ENCODE measurements at regions not wholly inside any gene's neighbourhood (a gene's known extent, or its start where the extent isn't known, plus 50 kb on each side); places are given as distances from the start of the nearest gene placed in this dataset.

DNA sequence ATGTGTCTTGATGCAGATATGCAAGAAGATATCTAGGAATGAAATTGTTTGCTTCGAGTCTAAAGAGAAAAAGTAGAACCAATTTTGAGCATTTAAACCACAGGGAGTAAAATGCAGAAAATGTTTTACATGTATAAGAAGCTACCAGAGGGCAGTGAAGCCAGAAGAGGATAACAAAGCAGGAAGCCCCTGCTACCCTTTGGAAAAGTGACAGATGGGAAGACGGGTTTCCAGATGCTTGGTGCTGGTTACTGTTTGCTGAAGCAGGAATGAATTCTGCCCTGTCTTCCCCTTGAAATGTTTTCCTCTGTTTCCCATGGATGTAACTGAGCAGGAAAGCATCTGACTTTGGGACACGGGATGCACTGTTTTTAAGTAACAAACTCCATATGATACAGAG is 822.2 kb downstream of the MRPL39 start:
- in situ Hi-C loops (cut with MboI; ENCODE audit: low sequenced_read_pairs) = no loop called here
- DNase-seq (ENCODE audit: low spot score in 2 of 2) = no peak
- Histone ChIP-seq H3K36me3 (replicated peaks) (no peaks in the 10 kb centered on the region), H3K27me3 (ENCODE audit: low read depth) (no peaks in the 10 kb centered on the region), H3K4me3 (no peak overlapping the region), H3K9me3 (no peaks in the 10 kb centered on the region), H3K4me1 (peaks cover 6% of the 10 kb centered on the region)

DNA sequence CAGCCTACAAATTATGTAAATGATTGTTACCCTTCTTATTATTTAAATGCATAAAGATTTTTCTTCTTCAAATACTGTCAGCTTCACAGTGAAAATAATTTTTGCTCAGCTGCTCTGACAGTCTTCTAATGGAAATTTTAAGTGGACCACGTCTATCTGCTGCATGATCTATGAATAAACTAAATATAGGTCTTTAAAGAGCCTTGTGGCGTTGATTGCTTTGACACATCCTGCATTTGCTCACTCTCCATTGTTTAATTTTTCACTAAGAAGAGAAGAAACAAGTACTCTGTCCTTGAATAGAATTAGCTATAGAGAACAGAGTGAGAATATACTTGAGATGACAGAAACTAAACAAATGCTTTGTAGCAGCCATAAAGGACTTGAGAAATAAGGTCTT is 826.1 kb downstream of the MRPL39 start:
- Histone ChIP-seq H3K27me3 (ENCODE audit: low read depth) (no peaks in the 10 kb centered on the region), H3K36me3 (replicated peaks) (no peaks in the 10 kb centered on the region), H3K4me1 (peaks cover 11% of the 10 kb centered on the region), H3K9me3 (no peaks in the 10 kb centered on the region), H3K4me3 (no peak overlapping the region)
- peak in 1 of 2 experiments; percentile 60 for DNase-seq (ENCODE audit: low spot score in 2 of 2)
- in situ Hi-C loops (cut with MboI; ENCODE audit: low sequenced_read_pairs) = no loop called here

DNA sequence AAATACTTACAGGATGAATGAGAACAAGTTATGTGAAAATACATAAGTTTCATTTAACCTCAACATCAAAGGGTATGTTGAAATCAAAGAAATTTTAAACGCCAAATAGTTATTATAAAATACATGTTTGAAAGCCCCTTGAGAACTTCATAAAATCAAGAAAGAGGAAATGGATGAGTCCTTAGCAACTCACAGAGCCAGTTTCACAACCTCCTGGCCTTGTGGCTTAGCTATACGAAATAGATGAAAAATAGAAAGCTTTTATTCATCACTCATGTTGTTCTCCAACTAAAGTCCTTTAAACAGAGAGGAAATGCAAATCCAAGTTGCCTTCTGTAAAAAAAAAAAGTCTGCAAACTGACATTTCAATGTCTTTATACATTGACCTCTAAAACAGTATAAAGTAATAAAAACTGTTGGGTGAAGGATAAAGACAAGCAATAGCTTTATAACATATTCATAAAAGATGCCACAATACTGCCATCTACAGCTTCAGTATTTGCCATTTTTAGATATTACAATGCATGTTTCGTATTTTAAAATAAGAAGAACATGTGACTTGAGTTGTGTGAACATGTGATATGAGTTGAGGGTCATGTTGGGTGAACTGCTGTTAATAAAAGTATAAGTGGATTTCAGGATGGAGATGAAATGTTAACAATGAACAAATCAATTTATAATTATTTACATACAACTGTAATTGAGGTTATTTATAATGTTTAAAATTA is 847.8 kb downstream of the MRPL39 start:
- Histone ChIP-seq H3K4me1 (no peaks in the 10 kb centered on the region), H3K4me3 (no peak overlapping the region), H3K27me3 (ENCODE audit: low read depth) (0 out of 2 replicates have a peak, but pooled peaks cover 3% of the 10 kb centered on the region), H3K9me3 (no peaks in the 10 kb centered on the region), H3K36me3 (replicated peaks) (no peaks in the 10 kb centered on the region)
- DNase-seq (ENCODE audit: low spot score in 2 of 2) = no peak
- in situ Hi-C loops (cut with MboI; ENCODE audit: low sequenced_read_pairs) = no loop called here

DNA sequence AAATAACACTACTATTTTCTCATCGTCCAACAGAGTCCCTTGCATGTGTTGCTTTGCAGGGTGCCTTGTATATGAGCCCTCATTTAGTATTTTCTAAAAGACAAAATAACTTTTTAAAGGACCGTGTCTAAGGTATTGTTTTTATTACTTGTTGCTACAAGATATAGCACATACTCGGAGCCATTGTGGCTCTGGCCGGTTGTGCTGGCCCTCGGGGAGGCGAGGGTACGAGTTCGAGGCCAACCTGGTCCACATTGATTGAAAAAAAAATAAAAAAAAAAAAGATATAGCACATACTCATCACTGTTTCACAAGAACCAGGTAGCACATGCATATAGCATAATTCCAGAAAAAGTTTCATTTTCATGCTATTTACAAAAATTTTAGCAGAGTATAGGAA is 869.2 kb downstream of the MRPL39 start:
- in situ Hi-C loops (cut with MboI; ENCODE audit: low sequenced_read_pairs) = no loop called here
- H3K9me3 ChIP-seq = no peaks in the 10 kb centered on the region
- no peaks in the 10 kb centered on the region for H3K36me3 ChIP-seq (replicated peaks)
- no peak overlapping the region for H3K4me3 ChIP-seq
- no peaks in the 10 kb centered on the region for H3K27me3 ChIP-seq (ENCODE audit: low read depth)
- no peaks in the 10 kb centered on the region for H3K4me1 ChIP-seq
- DNase-seq (ENCODE audit: low spot score in 2 of 2) = no peak

DNA sequence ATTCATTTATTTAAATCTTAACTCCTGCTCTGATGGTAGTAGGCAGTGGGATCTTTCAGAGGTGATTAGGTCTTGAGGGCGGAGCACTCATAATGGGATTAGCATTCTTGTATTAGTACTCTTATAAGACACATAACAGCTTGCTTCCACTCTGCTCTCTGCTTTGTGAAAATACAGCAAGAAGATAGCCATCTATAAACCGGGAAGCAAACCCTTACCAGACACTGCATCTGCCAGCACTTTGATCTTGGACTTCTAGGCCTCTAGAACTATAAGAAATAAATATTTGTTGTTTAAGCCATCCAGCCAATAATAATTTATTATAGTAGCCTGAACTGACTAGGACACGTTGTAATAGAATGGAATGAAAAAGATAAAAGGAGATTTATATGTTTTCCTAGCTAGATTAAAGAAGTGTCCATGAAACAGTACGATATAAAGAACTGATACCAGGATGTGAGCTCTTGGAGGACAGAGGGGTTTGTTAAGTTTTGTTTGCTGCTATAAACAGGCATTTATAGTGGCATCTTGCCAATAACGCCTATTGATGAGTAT is 869.9 kb downstream of the MRPL39 start:
- Histone ChIP-seq H3K4me1 (no peaks in the 10 kb centered on the region), H3K27me3 (ENCODE audit: low read depth) (no peaks in the 10 kb centered on the region), H3K9me3 (no peaks in the 10 kb centered on the region), H3K4me3 (no peak overlapping the region), H3K36me3 (replicated peaks) (no peaks in the 10 kb centered on the region)
- in situ Hi-C loops (cut with MboI; ENCODE audit: low sequenced_read_pairs) = no loop called here
- DNase-seq (ENCODE audit: low spot score in 2 of 2) = no peak

DNA sequence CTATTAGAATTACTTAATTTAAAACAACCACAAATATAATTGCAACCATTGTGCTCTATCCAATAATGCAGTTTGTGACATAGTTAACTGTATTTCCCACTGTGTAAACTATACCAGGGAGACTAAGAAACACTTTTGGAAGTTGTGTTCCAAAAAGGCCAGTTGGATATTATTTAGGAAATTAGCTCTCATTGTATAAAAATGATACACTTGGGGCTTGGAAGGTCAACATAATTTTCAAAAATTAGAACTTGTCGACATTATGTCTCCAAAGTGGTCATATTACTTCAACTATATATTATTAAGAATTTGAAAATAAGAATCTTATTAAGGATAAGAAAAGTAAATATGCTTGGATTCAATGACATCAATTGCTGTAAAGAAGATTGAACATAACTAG is 876.6 kb downstream of the MRPL39 start:
- H3K4me3 ChIP-seq = no peak overlapping the region
- no peaks in the 10 kb centered on the region for H3K27me3 ChIP-seq (ENCODE audit: low read depth)
- no peaks in the 10 kb centered on the region for H3K36me3 ChIP-seq (replicated peaks)
- no peaks in the 10 kb centered on the region for H3K4me1 ChIP-seq
- in situ Hi-C loops (cut with MboI; ENCODE audit: low sequenced_read_pairs) = no loop called here
- no peak for DNase-seq (ENCODE audit: low spot score in 2 of 2)
- no peaks in the 10 kb centered on the region for H3K9me3 ChIP-seq

DNA sequence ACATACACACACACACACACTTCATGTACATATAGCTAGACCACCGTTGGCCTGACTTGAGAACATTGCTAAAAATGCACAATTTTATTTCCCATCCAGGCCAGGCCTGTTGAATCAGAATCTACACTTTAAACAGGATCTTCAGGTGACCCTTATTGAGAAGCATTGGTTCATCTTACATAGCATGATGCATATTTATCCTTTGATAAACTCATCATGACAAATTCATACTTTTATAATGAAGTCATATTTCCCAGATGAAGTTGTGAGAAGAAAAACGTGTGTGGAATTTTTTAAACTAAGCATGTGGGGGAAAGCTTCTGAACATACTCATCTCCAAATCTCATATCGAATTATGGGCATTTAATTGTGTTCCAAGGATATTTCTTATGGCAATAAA is 877.7 kb downstream of the MRPL39 start:
- no peaks in the 10 kb centered on the region for H3K36me3 ChIP-seq (replicated peaks)
- in situ Hi-C loops (cut with MboI; ENCODE audit: low sequenced_read_pairs) = no loop called here
- H3K9me3 ChIP-seq = no peaks in the 10 kb centered on the region
- no peak for DNase-seq (ENCODE audit: low spot score in 2 of 2)
- no peaks in the 10 kb centered on the region for H3K27me3 ChIP-seq (ENCODE audit: low read depth)
- no peaks in the 10 kb centered on the region for H3K4me1 ChIP-seq
- H3K4me3 ChIP-seq = no peak overlapping the region

DNA sequence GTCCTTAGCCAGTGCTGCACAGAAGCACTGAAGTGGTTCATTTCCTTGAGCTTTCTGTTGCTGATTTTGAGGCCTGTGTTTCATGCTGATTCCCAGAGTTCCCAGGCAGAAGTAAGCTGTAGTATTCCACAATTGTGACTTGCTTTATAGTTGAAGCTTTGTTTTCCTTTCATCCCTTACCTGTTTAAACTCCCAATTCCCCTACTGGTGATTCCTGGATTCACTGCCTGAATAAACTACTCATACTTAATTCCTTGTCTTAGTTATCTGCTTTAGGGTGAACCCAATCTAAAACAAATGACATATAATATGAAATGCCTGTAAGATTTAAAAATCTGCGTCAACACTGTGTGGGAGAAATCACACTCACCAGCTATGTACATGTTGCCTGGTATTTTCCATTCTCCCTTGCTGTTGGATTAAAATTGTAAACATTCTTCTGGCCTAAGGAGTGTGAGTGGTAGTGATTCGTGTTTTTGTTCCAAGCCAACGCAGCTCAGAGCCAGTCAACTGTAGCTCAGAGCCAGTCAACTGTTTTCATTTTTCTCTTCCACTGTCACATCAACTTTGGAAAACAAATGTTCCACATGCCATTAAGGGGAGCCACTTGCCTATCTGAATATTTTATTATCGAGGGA is 879.4 kb downstream of the MRPL39 start:
- in situ Hi-C loops (cut with MboI; ENCODE audit: low sequenced_read_pairs) = no loop called here
- no peaks in the 10 kb centered on the region for H3K4me1 ChIP-seq
- DNase-seq (ENCODE audit: low spot score in 2 of 2) = no peak
- no peaks in the 10 kb centered on the region for H3K36me3 ChIP-seq (replicated peaks)
- no peaks in the 10 kb centered on the region for H3K27me3 ChIP-seq (ENCODE audit: low read depth)
- no peak overlapping the region for H3K4me3 ChIP-seq
- H3K9me3 ChIP-seq = no peaks in the 10 kb centered on the region

DNA sequence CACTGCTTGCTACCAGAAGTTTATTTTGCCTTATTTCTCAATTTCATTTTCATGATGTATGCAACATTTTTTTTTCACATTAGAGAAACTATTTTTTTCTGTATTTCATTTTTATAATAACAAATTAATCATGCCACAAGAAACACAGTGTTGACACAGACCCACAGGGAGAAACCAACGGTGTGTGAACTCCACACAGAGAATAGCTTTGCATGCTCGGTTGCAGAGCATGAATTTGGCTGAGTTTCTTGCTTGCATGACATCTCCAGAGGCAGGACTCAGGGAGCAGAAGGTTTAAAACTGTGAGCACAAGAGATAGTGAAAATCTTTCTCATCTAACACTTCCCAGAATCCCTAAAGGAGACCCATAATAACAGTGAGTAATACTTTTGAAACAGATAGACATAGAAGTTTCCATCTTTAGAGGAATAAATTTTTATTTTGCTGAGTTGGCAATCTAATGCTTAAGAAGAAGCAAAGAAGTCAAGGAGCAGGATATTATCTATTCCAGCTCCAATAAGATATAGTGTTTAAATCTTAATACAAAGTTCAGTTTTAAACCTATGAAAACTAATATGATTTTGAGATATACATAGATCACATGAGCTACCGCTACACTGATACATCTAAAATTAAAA is 890.9 kb downstream of the MRPL39 start:
- in situ Hi-C loops (cut with MboI; ENCODE audit: low sequenced_read_pairs) = no loop called here
- no peaks in the 10 kb centered on the region for H3K36me3 ChIP-seq (replicated peaks)
- no peaks in the 10 kb centered on the region for H3K27me3 ChIP-seq (ENCODE audit: low read depth)
- H3K4me3 ChIP-seq = no peak overlapping the region
- H3K4me1 ChIP-seq = no peaks in the 10 kb centered on the region
- H3K9me3 ChIP-seq = no peaks in the 10 kb centered on the region
- no peak for DNase-seq (ENCODE audit: low spot score in 2 of 2)

DNA sequence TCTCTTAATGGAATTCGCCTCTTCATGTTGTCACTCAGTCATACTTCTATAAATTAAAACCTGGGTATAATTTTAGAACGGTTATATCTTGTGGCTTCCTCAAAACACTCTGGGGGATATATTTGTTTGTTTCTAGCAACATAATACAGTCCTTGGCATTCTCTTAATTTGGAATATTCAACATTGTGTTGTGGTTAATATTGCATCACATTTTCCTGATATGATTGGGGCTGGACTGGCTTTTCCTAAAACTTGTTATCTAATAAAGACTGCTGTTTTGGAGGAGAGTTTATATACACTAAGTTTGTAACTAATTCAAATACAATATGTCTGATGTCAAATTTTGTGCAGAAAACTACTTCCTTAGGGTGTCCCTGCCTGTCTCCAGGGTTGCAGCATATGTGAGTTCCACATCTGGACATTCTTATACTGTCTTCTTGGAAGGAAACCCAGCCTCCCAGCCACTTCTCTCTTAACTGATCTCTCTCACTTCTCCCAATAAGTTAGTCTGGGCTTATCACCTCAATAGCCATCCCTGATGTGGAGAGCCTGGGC is 892.6 kb downstream of the MRPL39 start:
- no peak for DNase-seq (ENCODE audit: low spot score in 2 of 2)
- no peaks in the 10 kb centered on the region for H3K4me1 ChIP-seq
- no peaks in the 10 kb centered on the region for H3K27me3 ChIP-seq (ENCODE audit: low read depth)
- no peaks in the 10 kb centered on the region for H3K36me3 ChIP-seq (replicated peaks)
- H3K9me3 ChIP-seq = no peaks in the 10 kb centered on the region
- in situ Hi-C loops (cut with MboI; ENCODE audit: low sequenced_read_pairs) = no loop called here
- no peak overlapping the region for H3K4me3 ChIP-seq

DNA sequence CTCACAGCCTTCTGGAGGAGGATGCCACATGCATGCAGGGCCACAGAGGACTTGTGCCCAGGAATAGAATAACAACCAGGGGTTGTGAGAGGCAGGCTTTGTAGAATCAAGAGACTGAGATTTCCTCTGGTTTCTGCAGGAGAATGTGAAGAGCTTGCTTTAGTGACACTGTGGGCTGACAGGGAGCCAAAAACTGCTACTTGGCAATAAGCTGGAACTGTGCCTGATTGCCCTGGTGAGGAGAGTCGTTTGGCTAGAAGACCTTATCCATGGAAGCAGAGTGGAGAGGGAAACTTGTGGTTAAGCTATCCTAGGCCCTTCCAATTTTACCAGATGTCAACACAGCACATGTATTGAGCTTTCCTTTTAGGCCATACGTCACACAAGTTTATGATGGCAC is 902.1 kb downstream of the MRPL39 start:
- Histone ChIP-seq H3K27me3 (ENCODE audit: low read depth) (no peaks in the 10 kb centered on the region), H3K4me1 (no peaks in the 10 kb centered on the region), H3K9me3 (no peaks in the 10 kb centered on the region; the same call in 1 of the 2 replicates), H3K36me3 (replicated peaks) (no peaks in the 10 kb centered on the region), H3K4me3 (no peak overlapping the region)
- no peak for DNase-seq (ENCODE audit: low spot score in 2 of 2)
- in situ Hi-C loops (cut with MboI; ENCODE audit: low sequenced_read_pairs) = no loop called here

DNA sequence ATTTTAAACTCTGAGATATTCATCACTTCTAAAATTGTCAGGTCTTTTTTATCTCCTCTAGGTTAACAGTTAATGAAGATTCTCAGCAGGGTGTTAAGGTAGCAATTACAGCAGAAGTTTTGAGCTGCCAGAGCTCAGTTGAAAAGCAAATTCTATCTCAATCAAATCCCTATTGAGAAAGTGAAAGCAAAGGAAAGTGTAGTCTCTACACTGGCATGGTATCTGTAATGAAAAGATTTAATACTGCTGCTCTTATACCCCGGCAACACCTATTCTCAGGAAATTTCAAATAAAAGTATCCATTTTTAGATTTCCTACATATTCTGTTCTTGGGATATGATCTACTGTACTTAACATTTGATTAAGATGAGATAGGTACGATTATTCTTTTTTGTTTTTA is 913.5 kb downstream of the MRPL39 start:
- Histone ChIP-seq H3K36me3 (replicated peaks) (no peaks in the 10 kb centered on the region), H3K4me3 (no peak overlapping the region), H3K9me3 (no peaks in the 10 kb centered on the region), H3K4me1 (no peaks in the 10 kb centered on the region), H3K27me3 (ENCODE audit: low read depth) (no peaks in the 10 kb centered on the region)
- DNase-seq (ENCODE audit: low spot score in 2 of 2) = no peak
- in situ Hi-C loops (cut with MboI; ENCODE audit: low sequenced_read_pairs) = no loop called here

DNA sequence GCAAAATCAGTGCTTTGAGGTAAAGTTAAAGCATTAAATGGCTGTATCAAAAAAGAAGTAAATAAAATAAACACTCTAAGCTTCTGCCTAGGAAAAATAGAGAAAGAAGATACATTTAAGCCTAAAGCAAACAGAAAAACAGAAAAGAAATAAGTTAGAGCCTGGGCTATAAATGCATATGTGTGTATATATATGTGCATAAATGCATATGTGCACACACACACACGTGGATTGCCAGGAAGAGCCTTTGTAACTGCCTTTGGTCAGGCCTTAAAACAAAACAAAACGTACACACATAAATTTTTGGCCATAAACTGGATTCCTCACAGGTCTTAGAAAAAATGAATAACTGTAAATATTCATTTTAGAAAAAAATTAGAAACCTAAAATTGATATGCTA is 925.8 kb downstream of the MRPL39 start:
- in situ Hi-C loops (cut with MboI; ENCODE audit: low sequenced_read_pairs) = no loop called here
- Histone ChIP-seq H3K4me1 (no peaks in the 10 kb centered on the region), H3K27me3 (ENCODE audit: low read depth) (no peaks in the 10 kb centered on the region), H3K9me3 (no peaks in the 10 kb centered on the region), H3K4me3 (no peak overlapping the region), H3K36me3 (replicated peaks) (no peaks in the 10 kb centered on the region)
- no peak for DNase-seq (ENCODE audit: low spot score in 2 of 2)

DNA sequence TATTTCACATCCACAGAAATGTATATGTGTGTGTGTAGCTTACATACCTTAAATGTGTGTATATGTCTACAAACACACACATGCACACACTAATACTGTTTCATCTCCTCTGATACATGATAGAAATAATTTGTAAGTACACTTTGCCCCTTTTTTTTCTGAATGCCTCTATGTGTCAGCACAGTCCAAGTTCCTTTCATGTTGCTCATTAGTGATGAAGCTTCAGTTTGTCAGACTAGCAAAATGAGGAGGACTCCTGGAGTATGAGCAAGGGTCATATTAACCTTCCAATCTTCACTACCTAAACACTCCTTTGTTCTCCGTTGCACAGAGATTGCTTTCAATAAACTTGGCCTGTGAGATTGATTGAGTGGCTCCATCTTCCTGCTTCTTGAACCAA is 935.4 kb downstream of the MRPL39 start:
- no peak for DNase-seq (ENCODE audit: low spot score in 2 of 2)

More for the DNA sequence above, 935.4 kb downstream of the MRPL39 start:
- Histone ChIP-seq H3K27me3 (ENCODE audit: low read depth) (no peaks in the 10 kb centered on the region), H3K4me3 (no peak overlapping the region), H3K36me3 (replicated peaks) (no peaks in the 10 kb centered on the region), H3K4me1 (no peaks in the 10 kb centered on the region; the same call in 1 of the 2 replicates), H3K9me3 (no peaks in the 10 kb centered on the region)
- in situ Hi-C loops (cut with MboI; ENCODE audit: low sequenced_read_pairs) = no loop called here
